B cell (primary cell): ENCODE measurements at regions not wholly inside any gene's neighbourhood (a gene's known extent, or its start where the extent isn't known, plus 50 kb on each side); places are given as distances from the start of the nearest gene placed in this dataset.

ENCODE experiments used
- CTCF ChIP-seq: fragments of 200-600 bp; IDR thresholded peaks from one replicate; pipeline ENCODE4 v1.8.0; 2022; ENCODE audit warnings: antibody characterized with exemption, mild to moderate bottlenecking
- EZH2 ChIP-seq: IDR thresholded peaks from 2 replicates; pipeline ENCODE4 v1.6.1; 2012; ENCODE audit warnings: borderline replicate concordance, low read depth, mild to moderate bottlenecking, moderate library complexity, low read length; ENCODE audit not compliant: insufficient read depth, poor library complexity, severe bottlenecking

GRCh38 chr9:97761056-97761598, 64.0 kb upstream of the XPA start:
- TF ChIP-seq CTCF = no peak
- TF ChIP-seq EZH2 = no peak
